Astrocyte (in vitro differentiated cells and primary cell): ENCODE measurements at regions not wholly inside any gene's neighbourhood (a gene's known extent, or its start where the extent isn't known, plus 50 kb on each side); places are given as distances from the start of the nearest gene placed in this dataset.

ENCODE experiments used
- EZH2 ChIP-seq: IDR thresholded peaks from 2 replicates; pipeline ENCODE4 v1.6.1; 2012; ENCODE audit warnings: mild to moderate bottlenecking, low read length, inconsistent platforms; ENCODE audit not compliant: insufficient read depth
- TF ChIP-seq, protein P1 (sequence below): IDR thresholded peaks from 2 replicates; pipeline ENCODE4 v1.5.1; 2011; ENCODE audit warnings: low read depth, mild to moderate bottlenecking, inconsistent platforms, low read length, moderate library complexity; ENCODE audit not compliant: insufficient read depth

DNA sequence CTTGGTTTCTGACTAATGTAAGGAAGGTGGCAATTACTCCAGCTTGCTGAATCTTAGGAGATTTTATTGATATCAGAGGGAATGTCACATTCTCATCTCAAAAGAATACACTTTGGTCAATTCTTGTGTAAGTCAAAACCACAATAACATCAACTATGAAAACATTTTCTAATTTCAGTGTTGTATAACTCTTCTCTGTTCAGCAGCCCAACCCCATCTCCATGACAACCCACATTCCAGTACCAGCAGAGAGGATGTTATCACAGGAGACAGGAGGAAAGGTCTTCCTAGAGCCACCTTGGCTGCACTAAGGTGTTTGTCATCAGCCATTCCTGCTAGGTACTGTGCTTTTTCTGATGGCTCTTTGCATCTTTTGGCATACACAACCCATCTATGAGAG, 529.1 kb upstream of the BRINP1 start:
- TF ChIP-seq, protein P1, sequence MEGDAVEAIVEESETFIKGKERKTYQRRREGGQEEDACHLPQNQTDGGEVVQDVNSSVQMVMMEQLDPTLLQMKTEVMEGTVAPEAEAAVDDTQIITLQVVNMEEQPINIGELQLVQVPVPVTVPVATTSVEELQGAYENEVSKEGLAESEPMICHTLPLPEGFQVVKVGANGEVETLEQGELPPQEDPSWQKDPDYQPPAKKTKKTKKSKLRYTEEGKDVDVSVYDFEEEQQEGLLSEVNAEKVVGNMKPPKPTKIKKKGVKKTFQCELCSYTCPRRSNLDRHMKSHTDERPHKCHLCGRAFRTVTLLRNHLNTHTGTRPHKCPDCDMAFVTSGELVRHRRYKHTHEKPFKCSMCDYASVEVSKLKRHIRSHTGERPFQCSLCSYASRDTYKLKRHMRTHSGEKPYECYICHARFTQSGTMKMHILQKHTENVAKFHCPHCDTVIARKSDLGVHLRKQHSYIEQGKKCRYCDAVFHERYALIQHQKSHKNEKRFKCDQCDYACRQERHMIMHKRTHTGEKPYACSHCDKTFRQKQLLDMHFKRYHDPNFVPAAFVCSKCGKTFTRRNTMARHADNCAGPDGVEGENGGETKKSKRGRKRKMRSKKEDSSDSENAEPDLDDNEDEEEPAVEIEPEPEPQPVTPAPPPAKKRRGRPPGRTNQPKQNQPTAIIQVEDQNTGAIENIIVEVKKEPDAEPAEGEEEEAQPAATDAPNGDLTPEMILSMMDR = no peak
- no peak for TF ChIP-seq EZH2
